GM12873 (cell line): ENCODE measurements at regions not wholly inside any gene's neighbourhood (a gene's known extent, or its start where the extent isn't known, plus 50 kb on each side); places are given as distances from the start of the nearest gene placed in this dataset.

Experiments
- CTCF ChIP-seq: IDR thresholded peaks from 2 replicates; pipeline ENCODE4 v1.5.1; 2012; ENCODE audit warnings: low read depth, mild to moderate bottlenecking, moderate library complexity, low read length, control low read depth; ENCODE audit not compliant: insufficient read depth; ENCODE audit errors: missing control alignments

- TF ChIP-seq CTCF = no peak
These were observed 324.4 kb upstream of the ADAMTSL1 start for GRCh38 chr9:18149471-18150011.

GRCh38 chr9:18154661-18155060 is 319.3 kb upstream of the ADAMTSL1 start:
- TF ChIP-seq CTCF = no peak

GRCh38 chr9:18159254-18159653 is 314.7 kb upstream of the ADAMTSL1 start:
- no peak for TF ChIP-seq CTCF

DNA sequence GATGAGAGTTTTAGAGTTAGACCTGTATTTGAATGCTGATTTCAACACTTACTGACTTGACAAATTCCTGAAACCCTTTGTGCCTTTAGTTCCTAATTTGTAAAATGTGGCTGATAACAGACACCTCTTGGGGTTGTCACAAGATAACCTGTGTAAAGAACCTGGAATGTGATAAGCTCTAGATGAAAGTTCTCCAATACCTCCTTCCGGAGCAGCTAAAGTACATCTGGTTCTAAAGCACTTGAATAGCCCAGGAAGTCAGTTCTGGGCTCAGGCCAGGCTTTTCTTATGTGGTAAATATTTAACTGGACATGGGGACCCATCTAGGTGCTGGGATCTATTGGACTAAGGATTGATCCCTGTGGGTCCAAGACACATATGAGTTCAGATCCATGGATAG is 310.8 kb upstream of the ADAMTSL1 start:
- no peak for TF ChIP-seq CTCF

- no peak for TF ChIP-seq CTCF
These were observed 306.2 kb upstream of the ADAMTSL1 start for GRCh38 chr9:18167733-18168132.

DNA sequence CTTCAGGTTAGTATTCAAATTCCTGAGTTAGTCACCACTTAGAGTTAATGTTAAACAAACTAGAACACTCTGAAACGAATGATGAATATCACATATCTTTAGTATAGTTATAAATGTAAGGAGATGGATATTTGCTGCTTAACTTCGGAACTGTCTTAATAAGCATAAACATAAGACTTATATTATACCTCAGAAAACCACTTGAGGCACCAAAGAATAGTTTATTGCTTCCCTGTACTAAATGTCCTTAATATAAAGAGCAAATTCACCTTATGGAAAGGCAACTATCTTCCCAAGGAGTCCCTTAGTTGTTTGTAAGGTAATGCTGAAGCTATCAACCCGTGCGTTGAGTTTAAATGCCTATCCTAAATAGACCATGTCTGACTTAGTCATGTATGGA is 300.0 kb upstream of the ADAMTSL1 start:
- TF ChIP-seq CTCF = no peak

- no peak for TF ChIP-seq CTCF
These were observed 291.3 kb upstream of the ADAMTSL1 start for GRCh38 chr9:18182636-18183035.
